Heart right ventricle (tissue), 16 donors: ENCODE measurements at regions not wholly inside any gene's neighbourhood (a gene's known extent, or its start where the extent isn't known, plus 50 kb on each side); places are given as distances from the start of the nearest gene placed in this dataset.

Experiments used
- ATAC-seq, 8 donors: fragments of 200-7000 bp; cut with Tn5 transposase; one replicate each; pipeline ENCODE4 v1.9.1; 2020; ENCODE audit warnings: mild to moderate bottlenecking in 8 of 8, moderate library complexity in 8 of 8, moderate number of reproducible peaks in 1 of 8
- DNase-seq, 2 donors: peaks; one replicate each; pipeline ENCODE4 v3.0.0-alpha.2; 2020
- H3K27ac ChIP-seq, 10 donors: fragments of 200-600 bp; sonication (generic) in 2 of 10; one replicate each; pipeline versions ENCODE4 v1.5.0 to v1.8.0; 2020 to 2022; ENCODE audit warnings: mild to moderate bottlenecking in 3 of 10
- H3K27me3 ChIP-seq, 7 donors: fragments of 200-600 bp; one replicate each; pipeline ENCODE4 v1.8.0; 2021 to 2022; ENCODE audit warnings: mild to moderate bottlenecking in 2 of 7
- H3K36me3 ChIP-seq, 9 donors: fragments of 200-600 bp; sonication (generic) in 1 of 9; one replicate each; pipeline versions ENCODE4 v1.5.0 to v1.8.0; 2020 to 2022; ENCODE audit warnings: mild to moderate bottlenecking in 2 of 9
- H3K4me1 ChIP-seq, 9 donors: fragments of 200-600 bp; sonication (generic) in 1 of 9; one replicate each; pipeline versions ENCODE4 v1.5.0 to v1.8.0; 2020 to 2022; ENCODE audit warnings: mild to moderate bottlenecking in 4 of 9
- H3K4me3 ChIP-seq, 10 donors: fragments of 200-600 bp; sonication (generic) in 2 of 10; one replicate each; pipeline versions ENCODE4 v1.5.0 to v1.8.0; 2020 to 2022; ENCODE audit warnings: mild to moderate bottlenecking in 7 of 10, moderate library complexity in 2 of 10
- H3K9me3 ChIP-seq, 11 donors: fragments of 200-600 bp in 10 of 11; sonication (generic) in 2 of 11; one replicate each; pipeline versions ENCODE4 v1.5.0 to v1.8.0; 2013 to 2022; ENCODE audit warnings: mild to moderate bottlenecking in 2 of 11, control low read depth in 1 of 11, moderate library complexity in 1 of 11
- WGBS, 2 donors: extraction: QIAGEN DNeasy Blood & Tissue Kit; methylation state at CpG; one replicate each; pipeline ENCODE4 v1.1.7; 2013; ENCODE audit warnings: inconsistent platforms in 1 of 2; 5-methylcytosine and 5-hydroxymethylcytosine counted together
- intact Hi-C, 10 donors: fragments of 100-400 bp; cut with DNase I; formaldehyde crosslinking; loops; one replicate each; pipeline versions ENCODE4 v1.11.1 to v1.14.2; 2022
- TF ChIP-seq, protein P1 (sequence below), 9 donors: fragments of 200-600 bp; sonication (generic) in 2 of 9; IDR thresholded peaks; one replicate each; pipeline versions ENCODE4 v1.5.0 to v1.8.0; 2021 to 2022; ENCODE audit warnings: antibody characterized with exemption in 9 of 9, mild to moderate bottlenecking in 5 of 9, moderate library complexity in 1 of 9
- donor health status: Arrhythmogenic right ventricular cardiomyopathy.
- donor health status: ischemic (EF 13 %, LVEDD 7.1; RV severe dilation, severe dysfunction).
- donor health status: healthy with polysubstance abuse.
- donor health status: DM: no; HTN: yes; CAD: no.
- donor health status: DM: no; HTN: no; CAD: no.
- donor health status: ischemic (EF 25% LVEDD 6.9; RV normal size, moderate dysfunction).
- donor health status: ischemic (EF 25% LVEDD 5.7; RV mildly dilated, moderate dysfunction).
- donor health status: healthy.
- donor health status: DM: yes; HTN: yes; CAD: no.
- donor health status: Ischemic cardiomyopathy.
- donor health status: ischemic (EF 35%, LVEDD 5.7; RV mildly dilated, moderate dysfunction).
- donor health status: nonischemic (EF 11% LVEDD 7.7; RV severe dilation, severe dysfunction).
- donor health status: DM: yes; HTN: yes; CAD: no.
- donor health status: PGD.
- donor health status: ischemic (EF 29% LVEDD 5.4; RV normal size, mild dysfunction).
- donor health status: nonischemic (EF 23%, LVEDD 6.1; RV moderate dilation, normal function).

GRCh38 chr18:2121224-2121623 is 450.1 kb downstream of the METTL4 start:
- DNase-seq (no peak), ATAC-seq (no peak)
- intact Hi-C loops, result loop anchor here in 1 of 10 donors (10.0 kb wide), 1 partner anchor 536 kb away; no protein-coding TSS in a partner anchor
- Histone ChIP-seq H3K4me3 (no peak overlapping the region), H3K27ac (no peak overlapping the region), H3K9me3 (no peaks in the 10 kb centered on the region), H3K36me3 (no peaks in the 10 kb centered on the region), H3K27me3 (no peaks in the 10 kb centered on the region), H3K4me1 (no peaks in the 10 kb centered on the region)
- TF ChIP-seq, protein P1, sequence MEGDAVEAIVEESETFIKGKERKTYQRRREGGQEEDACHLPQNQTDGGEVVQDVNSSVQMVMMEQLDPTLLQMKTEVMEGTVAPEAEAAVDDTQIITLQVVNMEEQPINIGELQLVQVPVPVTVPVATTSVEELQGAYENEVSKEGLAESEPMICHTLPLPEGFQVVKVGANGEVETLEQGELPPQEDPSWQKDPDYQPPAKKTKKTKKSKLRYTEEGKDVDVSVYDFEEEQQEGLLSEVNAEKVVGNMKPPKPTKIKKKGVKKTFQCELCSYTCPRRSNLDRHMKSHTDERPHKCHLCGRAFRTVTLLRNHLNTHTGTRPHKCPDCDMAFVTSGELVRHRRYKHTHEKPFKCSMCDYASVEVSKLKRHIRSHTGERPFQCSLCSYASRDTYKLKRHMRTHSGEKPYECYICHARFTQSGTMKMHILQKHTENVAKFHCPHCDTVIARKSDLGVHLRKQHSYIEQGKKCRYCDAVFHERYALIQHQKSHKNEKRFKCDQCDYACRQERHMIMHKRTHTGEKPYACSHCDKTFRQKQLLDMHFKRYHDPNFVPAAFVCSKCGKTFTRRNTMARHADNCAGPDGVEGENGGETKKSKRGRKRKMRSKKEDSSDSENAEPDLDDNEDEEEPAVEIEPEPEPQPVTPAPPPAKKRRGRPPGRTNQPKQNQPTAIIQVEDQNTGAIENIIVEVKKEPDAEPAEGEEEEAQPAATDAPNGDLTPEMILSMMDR (IDR thresholded peaks at IDR 0.05), result peak in 5 of 9 donors; percentile 10 to 48 (median 37)
- 49 to 69% methylated on average over 3 of the region's 3 CpGs for WGBS, 2 donors

- ATAC-seq (no peak), DNase-seq (no peak)
- Histone ChIP-seq H3K36me3 (no peaks in the 10 kb centered on the region), H3K9me3 (no peaks in the 10 kb centered on the region), H3K27ac (no peak overlapping the region), H3K4me1 (no peaks in the 10 kb centered on the region), H3K27me3 (no peaks in the 10 kb centered on the region), H3K4me3 (no peak overlapping the region)
- WGBS, 2 donors, result 80 to 86% methylated on average over 2 of the region's 2 CpGs
- intact Hi-C loops, result loop anchor here in 1 of 10 donors (10.0 kb wide), 1 partner anchor 538 kb away; no protein-coding TSS in a partner anchor
- TF ChIP-seq, protein P1 (IDR thresholded peaks at IDR 0.05), result no peak
These were observed 448.2 kb downstream of the METTL4 start for GRCh38 chr18:2123077-2123476.

- H3K27me3 ChIP-seq, result peaks cover 0 to 1% (median 0%) of the 10 kb centered on the region in 7 donors
- no peak for DNase-seq
- H3K9me3 ChIP-seq, result no peaks in the 10 kb centered on the region
- no peak for ATAC-seq
- H3K36me3 ChIP-seq, result no peaks in the 10 kb centered on the region
- TF ChIP-seq, protein P1 (IDR thresholded peaks at IDR 0.05), result no peak
- intact Hi-C loops, result no loop called here
- no peak overlapping the region for H3K27ac ChIP-seq
- H3K4me1 ChIP-seq, result no peaks in the 10 kb centered on the region
- H3K4me3 ChIP-seq, result no peak overlapping the region
These were observed 436.9 kb downstream of the METTL4 start for GRCh38 chr18:2134364-2134763.

- no peak for DNase-seq
- WGBS, 2 donors, result 70 to 71% methylated on average over 3 of the region's 3 CpGs
- H3K27me3 ChIP-seq, result no peaks in the 10 kb centered on the region
- TF ChIP-seq, protein P1 (IDR thresholded peaks at IDR 0.05), result no peak
- H3K9me3 ChIP-seq, result no peaks in the 10 kb centered on the region
- no peak for ATAC-seq
- H3K27ac ChIP-seq, result no peak overlapping the region
- no peaks in the 10 kb centered on the region for H3K36me3 ChIP-seq
- H3K4me1 ChIP-seq, result no peaks in the 10 kb centered on the region
- no peak overlapping the region for H3K4me3 ChIP-seq
- intact Hi-C loops, result no loop called here
These were observed 436.0 kb downstream of the METTL4 start for GRCh38 chr18:2135309-2135708.
